ENCODE measurements at regions not wholly inside any gene's neighbourhood (a gene's known extent, or its start where the extent isn't known, plus 50 kb on each side); places are given as distances from the start of the nearest gene placed in this dataset.

GRCh38 chr3:22940285-22940684, 262.8 kb upstream of the UBE2E2 start:
- DNase-seq (ENCODE audit: low spot score), result no peak

GRCh38 chr3:22942981-22943380, 260.1 kb upstream of the UBE2E2 start:
- DNase-seq (ENCODE audit: low spot score), result no peak

GRCh38 chr3:22947851-22948250, 255.3 kb upstream of the UBE2E2 start:
- no peak for DNase-seq (ENCODE audit: low spot score)

GRCh38 chr3:22951910-22952309, 251.2 kb upstream of the UBE2E2 start:
- DNase-seq (ENCODE audit: low spot score), result no peak

GRCh38 chr3:22952860-22953259, 250.3 kb upstream of the UBE2E2 start:
- no peak for DNase-seq (ENCODE audit: low spot score)

GRCh38 chr3:22959593-22959992, 243.5 kb upstream of the UBE2E2 start:
- no peak for DNase-seq (ENCODE audit: low spot score)

GRCh38 chr3:22960105-22960984, 242.8 kb upstream of the UBE2E2 start:
- DNase-seq (ENCODE audit: low spot score), result peak; percentile 49

- no peak for DNase-seq (ENCODE audit: low spot score)
These were observed 240.9 kb upstream of the UBE2E2 start for GRCh38 chr3:22962244-22962643.

- no peak for DNase-seq (ENCODE audit: low spot score)
These were observed 236.8 kb upstream of the UBE2E2 start for GRCh38 chr3:22966349-22966748.

GRCh38 chr3:22969276-22969675, 233.9 kb upstream of the UBE2E2 start:
- DNase-seq (ENCODE audit: low spot score), result no peak

- no peak for DNase-seq (ENCODE audit: low spot score)
These were observed 231.6 kb upstream of the UBE2E2 start for GRCh38 chr3:22971497-22971896.

GRCh38 chr3:22977042-22977441, 226.1 kb upstream of the UBE2E2 start:
- no peak for DNase-seq (ENCODE audit: low spot score)

- DNase-seq (ENCODE audit: low spot score), result no peak
These were observed 225.4 kb upstream of the UBE2E2 start for GRCh38 chr3:22977650-22978289.

- no peak for DNase-seq (ENCODE audit: low spot score)
These were observed 223.5 kb upstream of the UBE2E2 start for GRCh38 chr3:22979581-22979980.

- DNase-seq (ENCODE audit: low spot score), result no peak
These were observed 222.8 kb upstream of the UBE2E2 start for GRCh38 chr3:22980346-22980745.

GRCh38 chr3:22981166-22981565, 222.0 kb upstream of the UBE2E2 start:
- DNase-seq (ENCODE audit: low spot score), result no peak

GRCh38 chr3:22981861-22982260, 221.3 kb upstream of the UBE2E2 start:
- no peak for DNase-seq (ENCODE audit: low spot score)

GRCh38 chr3:22982981-22983587, 220.0 kb upstream of the UBE2E2 start:
- no peak for DNase-seq (ENCODE audit: low spot score)

- no peak for DNase-seq (ENCODE audit: low spot score)
These were observed 216.2 kb upstream of the UBE2E2 start for GRCh38 chr3:22986958-22987357.

GRCh38 chr3:22988566-22988965, 214.6 kb upstream of the UBE2E2 start:
- no peak for DNase-seq (ENCODE audit: low spot score)

- no peak for DNase-seq (ENCODE audit: low spot score)
These were observed 213.4 kb upstream of the UBE2E2 start for GRCh38 chr3:22989716-22990115.

- DNase-seq (ENCODE audit: low spot score), result no peak
These were observed 212.6 kb upstream of the UBE2E2 start for GRCh38 chr3:22990291-22991200.
